CD8-positive, alpha-beta memory T cell (primary cell): ENCODE measurements at regions not wholly inside any gene's neighbourhood (a gene's known extent, or its start where the extent isn't known, plus 50 kb on each side); places are given as distances from the start of the nearest gene placed in this dataset.

Experiments
- CTCF ChIA-PET: fragments of 350-600 bp; sonication (Branson Sonifier 250); formaldehyde crosslinking; loops from one replicate; lab custom pipeline; 2021; ENCODE audit warnings: antibody characterized with exemption; lab: Charles Lee
- POLR2A ChIA-PET: fragments of 350-600 bp; sonication (Branson Sonifier 250); formaldehyde crosslinking; loops from one replicate; lab custom pipeline; 2021; ENCODE audit warnings: antibody characterized with exemption; lab: Charles Lee
- DNase-seq, 5 donors: peaks; one replicate each; pipeline versions ENCODE4 v3.0.0 to v3.0.0-alpha.2; 2020 to 2022; ENCODE audit warnings: mixed read lengths in 1 of 5
- H3K27ac ChIP-seq: one replicate; pipeline ENCODE4 v1.7.0; 2013; ENCODE audit warnings: low read depth, mild to moderate bottlenecking, low read length, moderate library complexity
- H3K27me3 ChIP-seq: 2 replicates; pipeline ENCODE4 v1.7.0; 2013; ENCODE audit warnings: low read length, mild to moderate bottlenecking; ENCODE audit not compliant: insufficient read depth, poor library complexity, severe bottlenecking
- H3K36me3 ChIP-seq: 2 replicates; pipeline ENCODE4 v1.7.0; 2013; ENCODE audit warnings: mild to moderate bottlenecking, low read length, moderate library complexity; ENCODE audit not compliant: insufficient read depth
- H3K4me1 ChIP-seq: 2 replicates; pipeline ENCODE4 v1.7.0; 2013; ENCODE audit warnings: mild to moderate bottlenecking, low read length, moderate library complexity; ENCODE audit not compliant: insufficient read depth
- H3K4me3 ChIP-seq: 2 replicates; pipeline ENCODE4 v1.7.0; 2013; ENCODE audit warnings: mild to moderate bottlenecking, low read length
- H3K9me3 ChIP-seq: 2 replicates; pipeline ENCODE4 v1.7.0; 2013; ENCODE audit warnings: mild to moderate bottlenecking, low read length
- H3K27ac Mint-ChIP-seq, 8 donors: one replicate each; pipeline ENCODE4 v1.8.0; 2020 to 2021; ENCODE audit warnings: mixed read lengths in 8 of 8, mild to moderate bottlenecking in 6 of 8, inconsistent platforms in 3 of 8, moderate library complexity in 3 of 8
- H3K27me3 Mint-ChIP-seq, 2 donors: one replicate each; pipeline ENCODE4 v1.8.0; 2020 to 2021; ENCODE audit warnings: mixed read lengths in 2 of 2, mild to moderate bottlenecking in 1 of 2, moderate library complexity in 1 of 2
- H3K36me3 Mint-ChIP-seq, 3 donors: one replicate each; pipeline ENCODE4 v1.8.0; 2020 to 2021; ENCODE audit warnings: mixed read lengths in 3 of 3, inconsistent platforms in 1 of 3, mild to moderate bottlenecking in 1 of 3
- H3K4me1 Mint-ChIP-seq, 3 donors: one replicate each; pipeline ENCODE4 v1.8.0; 2020 to 2021; ENCODE audit warnings: mixed read lengths in 3 of 3, inconsistent platforms in 1 of 3, mild to moderate bottlenecking in 1 of 3
- H3K4me3 Mint-ChIP-seq, 7 donors: one replicate each; pipeline ENCODE4 v1.8.0; 2020 to 2021; ENCODE audit warnings: mixed read lengths in 7 of 7, mild to moderate bottlenecking in 6 of 7, moderate library complexity in 4 of 7, inconsistent platforms in 2 of 7
- H3K9me3 Mint-ChIP-seq, 5 donors: one replicate each; pipeline ENCODE4 v1.8.0; 2020 to 2022; ENCODE audit warnings: mixed read lengths in 5 of 5, mild to moderate bottlenecking in 3 of 5, moderate library complexity in 2 of 5, inconsistent platforms in 1 of 5

GRCh38 chr1:183734543-183735036 is 70.3 kb upstream of the RGL1 start:
- no peaks in the 10 kb centered on the region for H3K36me3 Mint-ChIP-seq
- H3K27me3 Mint-ChIP-seq: peaks cover 0 to 10% of the 10 kb centered on the region in 2 donors
- no peaks in the 10 kb centered on the region for H3K36me3 ChIP-seq
- no peaks in the 10 kb centered on the region for H3K9me3 ChIP-seq
- no peaks in the 10 kb centered on the region for H3K4me1 Mint-ChIP-seq
- no peak for DNase-seq
- CTCF ChIA-PET: no interaction called here
- peaks cover 0 to 2% (median 0%) of the 10 kb centered on the region in 5 donors for H3K9me3 Mint-ChIP-seq
- H3K4me1 ChIP-seq: no peaks in the 10 kb centered on the region
- H3K4me3 Mint-ChIP-seq: no peak overlapping the region
- no peak overlapping the region for H3K27ac Mint-ChIP-seq
- POLR2A ChIA-PET: no interaction called here
- no peak overlapping the region for H3K27ac ChIP-seq
- H3K4me3 ChIP-seq: no peak overlapping the region
- H3K27me3 ChIP-seq: no peaks in the 10 kb centered on the region

- H3K27me3 Mint-ChIP-seq: peaks cover 0 to 6% of the 10 kb centered on the region in 2 donors
- H3K9me3 ChIP-seq: no peaks in the 10 kb centered on the region
- CTCF ChIA-PET: no interaction called here
- H3K9me3 Mint-ChIP-seq: peaks cover 0 to 2% (median 0%) of the 10 kb centered on the region in 5 donors
- H3K27me3 ChIP-seq: no peaks in the 10 kb centered on the region
- H3K4me1 Mint-ChIP-seq: no peaks in the 10 kb centered on the region
- no peaks in the 10 kb centered on the region for H3K36me3 ChIP-seq
- H3K4me3 ChIP-seq: no peak overlapping the region
- H3K4me3 Mint-ChIP-seq: no peak overlapping the region
- H3K36me3 Mint-ChIP-seq: no peaks in the 10 kb centered on the region
- H3K27ac Mint-ChIP-seq: no peak overlapping the region
- no peak for DNase-seq
- H3K4me1 ChIP-seq: no peaks in the 10 kb centered on the region
- H3K27ac ChIP-seq: no peak overlapping the region
- POLR2A ChIA-PET: no interaction called here
Observed at GRCh38 chr1:183733715-183734114, 71.2 kb upstream of the RGL1 start.

GRCh38 chr1:183732236-183732880 is 72.6 kb upstream of the RGL1 start:
- no peak overlapping the region for H3K4me3 ChIP-seq
- H3K36me3 Mint-ChIP-seq: no peaks in the 10 kb centered on the region
- no peaks in the 10 kb centered on the region for H3K9me3 ChIP-seq
- no peaks in the 10 kb centered on the region for H3K36me3 ChIP-seq
- no peaks in the 10 kb centered on the region for H3K4me1 Mint-ChIP-seq
- peaks cover 0 to 6% of the 10 kb centered on the region in 2 donors for H3K27me3 Mint-ChIP-seq
- H3K4me3 Mint-ChIP-seq: no peak overlapping the region
- ChIA-PET POLR2A (no interaction called here), CTCF (no interaction called here)
- no peak overlapping the region for H3K27ac ChIP-seq
- H3K4me1 ChIP-seq: no peaks in the 10 kb centered on the region
- H3K27me3 ChIP-seq: no peaks in the 10 kb centered on the region
- H3K9me3 Mint-ChIP-seq: peaks cover 0 to 2% (median 0%) of the 10 kb centered on the region in 5 donors
- no peak overlapping the region for H3K27ac Mint-ChIP-seq
- DNase-seq: no peak

DNA sequence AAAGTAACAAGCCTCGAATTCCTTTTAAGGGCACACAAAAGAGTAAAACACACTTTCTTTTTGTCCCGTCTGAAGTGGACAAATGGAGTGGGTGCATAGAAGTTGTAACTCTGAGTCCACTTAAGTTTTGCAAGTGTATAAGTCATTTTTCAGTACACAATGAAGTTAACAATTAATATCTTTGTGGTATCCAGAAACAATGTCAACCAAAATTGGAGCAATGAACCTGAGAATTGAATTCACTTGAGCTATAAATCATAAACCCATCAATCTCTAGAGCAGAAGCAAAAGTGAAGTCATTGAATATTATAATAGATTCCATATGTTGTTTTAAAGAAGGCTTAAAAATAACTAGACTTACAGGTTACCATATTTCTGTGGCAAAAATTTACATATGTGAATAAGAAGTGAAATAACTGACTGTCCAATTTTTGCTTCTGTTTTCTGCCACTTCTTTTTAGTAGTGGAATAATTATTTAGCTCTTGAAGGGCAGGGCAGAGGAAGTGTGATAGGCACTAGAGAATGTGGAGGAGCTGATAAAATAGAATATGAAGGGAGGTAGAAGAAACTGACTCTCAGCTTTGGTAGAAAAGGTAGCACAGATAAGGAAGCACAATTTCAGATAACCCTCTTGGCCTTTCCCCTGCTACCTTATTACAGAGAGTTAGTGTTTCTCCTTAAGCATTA is 73.9 kb upstream of the RGL1 start:
- no peak overlapping the region for H3K4me3 ChIP-seq
- ChIA-PET CTCF (no interaction called here), POLR2A (no interaction called here)
- no peaks in the 10 kb centered on the region for H3K9me3 ChIP-seq
- H3K36me3 ChIP-seq: no peaks in the 10 kb centered on the region
- peaks cover 0 to 2% (median 0%) of the 10 kb centered on the region in 5 donors for H3K9me3 Mint-ChIP-seq
- no peak overlapping the region for H3K4me3 Mint-ChIP-seq
- H3K27me3 Mint-ChIP-seq: peaks cover 0 to 6% of the 10 kb centered on the region in 2 donors
- H3K27ac ChIP-seq: no peak overlapping the region
- H3K27ac Mint-ChIP-seq: peak overlapping the region in 1 of 8 donors; percentile 6
- H3K4me1 Mint-ChIP-seq: no peaks in the 10 kb centered on the region
- no peaks in the 10 kb centered on the region for H3K4me1 ChIP-seq
- no peaks in the 10 kb centered on the region for H3K36me3 Mint-ChIP-seq
- no peaks in the 10 kb centered on the region for H3K27me3 ChIP-seq
- DNase-seq: no peak

GRCh38 chr1:183730107-183730724 is 74.7 kb upstream of the RGL1 start:
- ChIA-PET POLR2A (no interaction called here), CTCF (no interaction called here)
- Histone ChIP-seq H3K27ac (no peak overlapping the region), H3K4me1 (no peaks in the 10 kb centered on the region), H3K36me3 (no peaks in the 10 kb centered on the region), H3K27me3 (no peaks in the 10 kb centered on the region), H3K9me3 (no peaks in the 10 kb centered on the region), H3K4me3 (no peak overlapping the region)
- no peaks in the 10 kb centered on the region for H3K4me1 Mint-ChIP-seq
- peak overlapping the region in 1 of 8 donors; percentile 10 for H3K27ac Mint-ChIP-seq
- no peaks in the 10 kb centered on the region for H3K36me3 Mint-ChIP-seq
- no peak overlapping the region for H3K4me3 Mint-ChIP-seq
- peaks cover 0 to 2% (median 0%) of the 10 kb centered on the region in 5 donors for H3K9me3 Mint-ChIP-seq
- H3K27me3 Mint-ChIP-seq: peaks cover 0 to 6% of the 10 kb centered on the region in 2 donors
- no peak for DNase-seq

GRCh38 chr1:183726825-183727224 is 73.7 kb upstream of the APOBEC4 start:
- POLR2A ChIA-PET: no interaction called here
- no peaks in the 10 kb centered on the region for H3K36me3 Mint-ChIP-seq
- no peak for DNase-seq
- Histone ChIP-seq H3K27me3 (no peaks in the 10 kb centered on the region), H3K4me3 (no peak overlapping the region), H3K27ac (no peak overlapping the region), H3K9me3 (no peaks in the 10 kb centered on the region), H3K4me1 (no peaks in the 10 kb centered on the region), H3K36me3 (no peaks in the 10 kb centered on the region)
- no peaks in the 10 kb centered on the region for H3K27me3 Mint-ChIP-seq
- no peak overlapping the region for H3K4me3 Mint-ChIP-seq
- H3K4me1 Mint-ChIP-seq: no peaks in the 10 kb centered on the region
- H3K27ac Mint-ChIP-seq: no peak overlapping the region
- CTCF ChIA-PET: no interaction called here
- no peaks in the 10 kb centered on the region for H3K9me3 Mint-ChIP-seq

GRCh38 chr1:183724350-183725042 is 71.4 kb upstream of the APOBEC4 start:
- H3K4me1 ChIP-seq: no peaks in the 10 kb centered on the region
- no peaks in the 10 kb centered on the region for H3K27me3 ChIP-seq
- Mint-ChIP-seq H3K36me3 (no peaks in the 10 kb centered on the region), H3K4me3 (no peak overlapping the region), H3K27me3 (no peaks in the 10 kb centered on the region), H3K4me1 (no peaks in the 10 kb centered on the region), H3K9me3 (no peaks in the 10 kb centered on the region), H3K27ac (peak overlapping the region in 1 of 8 donors; percentile 51)
- no peaks in the 10 kb centered on the region for H3K9me3 ChIP-seq
- ChIA-PET CTCF (interaction anchor here (1.0 to 1.1 kb wide), 2 partner anchors 69 to 191 kb away, joined by 4 read pairs; no protein-coding TSS in a partner anchor), POLR2A (no interaction called here)
- no peaks in the 10 kb centered on the region for H3K36me3 ChIP-seq
- H3K4me3 ChIP-seq: no peak overlapping the region
- H3K27ac ChIP-seq: no peak overlapping the region
- no peak for DNase-seq

DNA sequence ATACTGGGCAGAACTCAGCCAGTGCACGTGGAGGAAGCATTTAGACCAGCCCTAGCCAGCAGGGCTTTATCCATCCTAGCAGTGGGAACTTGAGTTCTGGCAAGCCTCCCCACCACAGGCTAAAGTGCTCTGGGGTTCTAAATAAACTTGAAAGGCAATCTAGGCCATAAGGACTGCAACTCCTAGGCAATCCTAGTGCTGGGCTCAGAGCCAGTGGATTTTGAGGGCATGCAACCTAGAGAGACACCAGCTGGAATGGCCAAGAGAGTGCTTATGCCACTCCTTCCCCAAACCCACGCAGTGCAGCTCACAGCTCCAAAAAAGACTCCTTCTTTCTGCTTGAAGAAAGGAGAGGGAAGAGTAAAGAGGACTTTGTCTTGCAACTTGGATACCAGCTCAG is 70.5 kb upstream of the APOBEC4 start:
- no peaks in the 10 kb centered on the region for H3K4me1 ChIP-seq
- no peak overlapping the region for H3K27ac Mint-ChIP-seq
- H3K9me3 ChIP-seq: no peaks in the 10 kb centered on the region
- no peak overlapping the region for H3K4me3 ChIP-seq
- H3K36me3 Mint-ChIP-seq: no peaks in the 10 kb centered on the region
- H3K27me3 Mint-ChIP-seq: no peaks in the 10 kb centered on the region
- H3K36me3 ChIP-seq: no peaks in the 10 kb centered on the region
- no peak overlapping the region for H3K4me3 Mint-ChIP-seq
- H3K4me1 Mint-ChIP-seq: no peaks in the 10 kb centered on the region
- H3K27me3 ChIP-seq: no peaks in the 10 kb centered on the region
- CTCF ChIA-PET: no interaction called here
- POLR2A ChIA-PET: no interaction called here
- H3K27ac ChIP-seq: no peak overlapping the region
- no peak for DNase-seq
- H3K9me3 Mint-ChIP-seq: no peaks in the 10 kb centered on the region
